Keratinocyte (primary cell): ENCODE measurements at regions not wholly inside any gene's neighbourhood (a gene's known extent, or its start where the extent isn't known, plus 50 kb on each side); places are given as distances from the start of the nearest gene placed in this dataset.

Source experiments
- EZH2 ChIP-seq: IDR thresholded peaks from one replicate; pipeline ENCODE4 v1.6.1; 2012; ENCODE audit warnings: inconsistent platforms, mild to moderate bottlenecking, low read length, moderate library complexity
- TF ChIP-seq, protein P1 (sequence below), 3 experiments: IDR thresholded peaks in 1 of 3; conservative IDR thresholded peaks in 1 of 3; optimal IDR thresholded peaks in 1 of 3; 2 replicates in 2 of 3; 3 replicates in 1 of 3; pipeline versions ENCODE3 to v1.5.1; 2011; ENCODE audit warnings: low read length in 3 of 3, mild to moderate bottlenecking in 3 of 3, moderate library complexity in 2 of 3, control low read depth in 1 of 3, inconsistent platforms in 1 of 3; ENCODE audit not compliant: insufficient read depth in 2 of 3; ENCODE audit errors: extremely low read depth in 1 of 3

DNA sequence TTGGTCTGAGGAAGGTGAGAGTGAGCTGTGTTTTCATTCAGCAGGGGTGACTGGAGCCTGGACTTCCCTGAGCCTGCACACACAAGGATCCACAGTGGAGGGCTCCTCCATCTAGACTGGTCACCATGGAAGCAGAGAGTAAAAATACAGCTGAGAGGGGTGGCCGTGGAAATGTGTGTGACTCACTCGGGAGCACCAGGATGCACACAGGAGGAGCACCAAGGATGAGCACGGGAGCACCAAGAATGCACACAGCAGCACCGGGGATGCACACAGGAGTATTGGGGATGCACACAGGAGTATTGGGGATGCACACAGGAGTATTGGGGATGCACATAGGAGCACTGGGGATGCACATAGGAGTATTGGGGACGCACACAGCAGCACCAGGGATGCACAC, 365.2 kb upstream of the MYT1L start:
- TF ChIP-seq, protein P1, sequence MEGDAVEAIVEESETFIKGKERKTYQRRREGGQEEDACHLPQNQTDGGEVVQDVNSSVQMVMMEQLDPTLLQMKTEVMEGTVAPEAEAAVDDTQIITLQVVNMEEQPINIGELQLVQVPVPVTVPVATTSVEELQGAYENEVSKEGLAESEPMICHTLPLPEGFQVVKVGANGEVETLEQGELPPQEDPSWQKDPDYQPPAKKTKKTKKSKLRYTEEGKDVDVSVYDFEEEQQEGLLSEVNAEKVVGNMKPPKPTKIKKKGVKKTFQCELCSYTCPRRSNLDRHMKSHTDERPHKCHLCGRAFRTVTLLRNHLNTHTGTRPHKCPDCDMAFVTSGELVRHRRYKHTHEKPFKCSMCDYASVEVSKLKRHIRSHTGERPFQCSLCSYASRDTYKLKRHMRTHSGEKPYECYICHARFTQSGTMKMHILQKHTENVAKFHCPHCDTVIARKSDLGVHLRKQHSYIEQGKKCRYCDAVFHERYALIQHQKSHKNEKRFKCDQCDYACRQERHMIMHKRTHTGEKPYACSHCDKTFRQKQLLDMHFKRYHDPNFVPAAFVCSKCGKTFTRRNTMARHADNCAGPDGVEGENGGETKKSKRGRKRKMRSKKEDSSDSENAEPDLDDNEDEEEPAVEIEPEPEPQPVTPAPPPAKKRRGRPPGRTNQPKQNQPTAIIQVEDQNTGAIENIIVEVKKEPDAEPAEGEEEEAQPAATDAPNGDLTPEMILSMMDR (optimal IDR thresholded peaks at IDR 0.05 in 1 of 3, IDR thresholded peaks at IDR 0.05 in 1 of 3, conservative IDR thresholded peaks at IDR 0.05 in 1 of 3; ENCODE audit: extremely low read depth in 1 of 3, insufficient read depth in 2 of 3, low read length in 3 of 3): no peak
- no peak for TF ChIP-seq EZH2
